ENCODE measurements at regions not wholly inside any gene's neighbourhood (a gene's known extent, or its start where the extent isn't known, plus 50 kb on each side); places are given as distances from the start of the nearest gene placed in this dataset.

DNA sequence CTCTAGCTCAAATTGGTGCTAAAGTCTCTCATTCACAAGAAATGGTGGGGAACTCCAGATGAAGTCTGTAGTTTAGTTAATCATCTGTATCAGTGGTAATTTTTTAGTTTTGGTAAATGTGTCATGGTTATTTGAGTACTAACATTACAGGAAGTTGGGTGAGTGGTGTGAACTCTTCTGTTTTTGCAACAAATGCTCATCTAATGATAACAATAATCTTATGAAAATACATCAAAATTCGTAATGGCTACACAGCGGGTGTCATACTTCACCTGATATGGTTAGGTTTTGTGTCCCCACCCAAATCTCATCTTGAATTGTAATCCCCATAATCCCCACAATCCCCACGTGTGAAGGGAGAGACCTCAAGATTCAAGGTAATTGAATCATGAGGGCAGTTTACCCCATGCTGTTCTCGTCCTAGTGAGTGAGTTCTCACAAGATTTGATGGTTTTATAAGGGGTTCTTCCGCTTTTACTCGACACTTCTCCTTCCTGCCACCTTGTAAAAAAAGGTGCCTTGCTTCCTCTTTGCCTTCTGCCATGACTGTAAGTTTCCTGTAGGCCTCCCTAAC is 209.3 kb upstream of the FOXN3 start:
- DNase-seq: peak in 2 of 3 experiments; percentile 18 to 42
- peak overlapping the region; percentile 19 to 39 for H3K4me3 Mint-ChIP-seq

DNA sequence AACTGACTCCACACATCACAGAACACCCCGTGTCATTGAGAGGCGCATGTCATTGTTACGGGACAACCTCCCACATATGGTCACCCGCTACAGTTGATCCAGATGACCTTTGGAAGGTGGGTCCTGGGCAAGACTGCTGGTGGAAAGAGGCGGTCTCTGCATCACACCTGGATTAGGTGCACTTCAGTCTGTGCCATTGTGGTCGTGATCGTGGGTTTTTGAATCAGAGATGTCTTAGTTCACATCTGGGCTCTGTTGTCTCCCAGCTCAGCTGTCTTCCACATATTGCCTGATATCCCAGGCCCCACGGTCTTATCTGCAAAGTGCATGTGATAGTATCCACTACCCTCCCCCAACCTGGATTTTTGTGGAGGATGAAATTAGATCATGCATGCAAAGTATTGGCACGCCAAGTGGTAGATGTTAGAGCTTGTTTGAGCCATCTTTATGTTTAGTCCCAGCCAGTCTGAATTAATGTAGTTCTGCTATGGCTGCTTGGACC is 208.7 kb upstream of the FOXN3 start:
- Mint-ChIP-seq H3K36me3 (ENCODE audit: insufficient read depth) (peaks cover 9% of the 10 kb centered on the region), H3K27ac (peak overlapping the region; percentile 57 to 93), H3K27me3 (no peaks in the 10 kb centered on the region), H3K9me3 (peaks cover 0 to 7% of the 10 kb centered on the region in 2 donors), H3K4me1 (ENCODE audit: low read depth in 2 of 2) (peaks cover 39 to 54% of the 10 kb centered on the region in 2 donors), H3K4me3 (peak overlapping the region; percentile 19 to 39)
- DNase-seq (no peak), ATAC-seq (replicated peaks) (no peak)

More for the DNA sequence above, 209.3 kb upstream of the FOXN3 start:
- H3K27me3 Mint-ChIP-seq: no peaks in the 10 kb centered on the region
- peak overlapping the region; percentile 57 to 93 for H3K27ac Mint-ChIP-seq
- peaks cover 39 to 52% of the 10 kb centered on the region in 2 donors for H3K4me1 Mint-ChIP-seq (ENCODE audit: low read depth in 2 of 2)
- H3K9me3 Mint-ChIP-seq: peaks cover 0 to 7% of the 10 kb centered on the region in 2 donors
- peaks cover 6% of the 10 kb centered on the region for H3K36me3 Mint-ChIP-seq (ENCODE audit: insufficient read depth)
- ATAC-seq (replicated peaks): peak; percentile 82

DNA sequence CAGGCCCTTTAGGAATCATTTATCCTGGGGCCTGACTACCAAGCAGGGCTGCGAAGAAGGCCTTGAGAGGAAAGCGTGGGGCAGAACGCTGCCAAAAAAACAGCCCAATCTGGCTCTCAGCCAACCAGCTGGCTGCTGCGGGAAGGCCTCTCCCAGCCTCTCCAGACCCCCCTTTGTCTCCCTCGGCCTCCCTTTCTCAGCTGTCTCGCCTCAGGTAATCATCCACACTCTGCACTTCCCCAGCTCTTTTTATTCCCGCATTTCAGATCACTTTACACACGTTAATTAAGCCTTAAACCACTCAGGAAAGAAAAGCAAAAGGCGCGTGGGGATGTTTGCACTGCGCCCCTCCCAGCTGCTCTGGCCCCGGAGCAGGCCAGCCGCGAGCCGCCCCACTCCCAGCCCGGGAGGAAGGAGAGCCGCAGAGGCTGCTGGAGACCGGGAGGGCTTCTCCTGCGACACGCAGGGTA is 208.2 kb upstream of the FOXN3 start:
- DNase-seq (no peak), ATAC-seq (replicated peaks) (no peak)
- Mint-ChIP-seq H3K9me3 (peaks cover 0 to 7% of the 10 kb centered on the region in 2 donors), H3K4me1 (ENCODE audit: low read depth in 2 of 2) (peaks cover 43 to 57% of the 10 kb centered on the region in 2 donors), H3K4me3 (no peak overlapping the region), H3K36me3 (ENCODE audit: insufficient read depth) (peaks cover 9% of the 10 kb centered on the region), H3K27ac (peak overlapping the region; percentile 28 to 57), H3K27me3 (no peaks in the 10 kb centered on the region)

DNA sequence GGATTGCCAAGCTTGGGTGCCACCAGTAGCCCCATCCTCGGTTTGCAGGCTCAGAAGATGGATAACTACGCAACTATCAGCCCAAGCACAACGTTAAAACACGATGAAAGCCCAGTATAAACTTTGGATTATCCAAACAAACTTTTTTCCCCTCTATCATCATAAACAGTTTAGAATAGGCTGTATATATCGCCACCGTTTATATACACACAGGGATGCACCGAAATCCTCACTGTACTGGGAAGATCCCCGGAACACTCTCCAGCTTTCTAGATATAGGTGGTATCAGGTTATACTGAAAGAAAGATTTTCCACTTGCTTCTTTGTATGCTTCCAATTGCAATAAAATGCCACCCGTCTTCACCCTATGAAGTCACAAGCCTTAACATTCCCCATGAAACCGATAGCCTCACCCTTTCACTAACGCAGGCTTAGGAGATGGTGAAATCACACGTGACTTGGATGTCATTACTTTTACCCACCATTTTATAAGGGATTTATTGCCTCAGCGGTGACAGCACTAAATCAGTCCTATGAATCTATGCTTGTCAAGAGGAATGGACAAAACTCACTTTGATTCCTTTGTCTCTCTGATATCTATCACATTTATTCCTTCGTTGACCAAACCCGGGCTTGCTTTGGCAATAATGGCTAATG is 207.6 kb upstream of the FOXN3 start:
- ATAC-seq (replicated peaks): no peak
- no peak for DNase-seq
- Mint-ChIP-seq H3K9me3 (peaks cover 0 to 7% of the 10 kb centered on the region in 2 donors), H3K27me3 (no peaks in the 10 kb centered on the region), H3K4me1 (ENCODE audit: low read depth in 2 of 2) (peaks cover 41 to 55% of the 10 kb centered on the region in 2 donors), H3K4me3 (peak overlapping the region in 1 of 2 donors; percentile 6), H3K36me3 (ENCODE audit: insufficient read depth) (peaks cover 6% of the 10 kb centered on the region), H3K27ac (peak overlapping the region in 1 of 2 donors; percentile 57)

DNA sequence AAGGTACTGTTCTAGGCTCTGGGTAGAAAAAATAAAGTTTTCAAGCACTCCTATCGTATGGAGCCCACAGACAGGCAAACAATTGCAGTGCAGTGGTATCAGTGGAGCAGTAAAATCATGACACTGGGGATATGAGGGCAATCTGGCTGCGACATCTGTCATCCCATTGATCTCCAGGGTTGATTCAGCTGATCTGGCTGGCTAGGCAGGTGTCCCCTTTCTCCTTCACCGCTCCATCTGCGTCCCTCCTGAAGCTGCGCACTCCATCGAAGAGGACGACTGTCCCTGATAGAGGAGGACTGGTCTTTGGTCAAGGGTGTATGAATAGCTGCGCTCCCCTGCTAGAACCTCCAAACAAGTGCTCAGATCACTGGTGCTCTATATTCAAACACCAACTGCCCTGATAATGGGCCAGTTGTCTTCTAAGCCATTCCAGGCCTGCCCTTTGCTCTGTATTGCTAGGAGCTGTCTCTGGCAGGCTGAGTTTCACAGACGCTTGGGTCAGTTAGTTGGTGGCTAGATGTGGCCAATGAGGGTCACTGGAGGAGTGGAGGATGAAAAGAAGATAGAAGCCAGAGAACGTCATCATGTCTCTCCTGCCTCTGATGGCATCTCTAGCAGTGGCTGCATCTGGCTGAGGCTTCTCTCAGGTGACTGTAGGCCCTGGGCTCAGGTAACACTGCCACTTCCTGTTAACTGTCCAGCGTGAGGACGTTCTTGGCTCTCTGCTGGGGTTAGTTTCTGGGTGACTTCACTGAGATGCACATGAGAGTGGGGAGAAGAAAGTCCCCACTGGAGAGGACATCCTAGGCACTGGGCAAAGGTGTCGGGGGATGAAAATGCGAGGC is 205.0 kb upstream of the FOXN3 start:
- Mint-ChIP-seq H3K9me3 (peaks cover 0 to 4% of the 10 kb centered on the region in 2 donors), H3K27me3 (no peaks in the 10 kb centered on the region), H3K4me3 (peak overlapping the region in 1 of 2 donors; percentile 17), H3K36me3 (ENCODE audit: insufficient read depth) (peaks cover 25% of the 10 kb centered on the region), H3K4me1 (ENCODE audit: low read depth in 2 of 2) (peaks cover 38 to 54% of the 10 kb centered on the region in 2 donors), H3K27ac (peak overlapping the region; percentile 95 to 98)
- ATAC-seq (replicated peaks) (no peak), DNase-seq (no peak)

DNA sequence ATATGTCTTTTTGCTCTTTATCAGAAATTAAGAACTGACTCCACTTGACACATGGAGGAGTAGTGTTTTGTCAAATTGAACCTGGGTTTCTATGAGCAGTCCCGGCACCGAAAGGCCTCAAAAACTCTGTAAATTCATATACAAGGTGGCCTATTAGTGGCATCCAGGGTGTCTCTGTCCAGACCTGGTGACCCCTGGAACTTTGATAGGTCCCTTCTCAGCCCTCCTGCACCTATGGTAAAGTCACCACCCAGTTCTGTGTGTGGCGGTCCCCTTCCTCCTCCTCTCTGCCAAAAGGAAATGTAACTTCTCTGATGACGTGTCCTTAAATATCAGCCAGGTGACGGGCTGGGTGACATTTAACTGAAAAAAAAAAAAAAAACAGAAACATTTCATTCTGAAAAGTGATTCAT is 204.0 kb upstream of the FOXN3 start:
- ATAC-seq (replicated peaks) (peak; percentile 26), DNase-seq (peak; percentile 37 to 42 (median 39))
- H3K9me3 Mint-ChIP-seq: peaks cover 0 to 1% of the 10 kb centered on the region in 2 donors
- H3K27ac Mint-ChIP-seq: peak overlapping the region; percentile 95 to 98
- H3K4me1 Mint-ChIP-seq (ENCODE audit: low read depth in 2 of 2): peaks cover 40 to 51% of the 10 kb centered on the region in 2 donors
- H3K36me3 Mint-ChIP-seq (ENCODE audit: insufficient read depth): peaks cover 31% of the 10 kb centered on the region
- H3K4me3 Mint-ChIP-seq: peak overlapping the region; percentile 83 to 92
- H3K27me3 Mint-ChIP-seq: no peaks in the 10 kb centered on the region

DNA sequence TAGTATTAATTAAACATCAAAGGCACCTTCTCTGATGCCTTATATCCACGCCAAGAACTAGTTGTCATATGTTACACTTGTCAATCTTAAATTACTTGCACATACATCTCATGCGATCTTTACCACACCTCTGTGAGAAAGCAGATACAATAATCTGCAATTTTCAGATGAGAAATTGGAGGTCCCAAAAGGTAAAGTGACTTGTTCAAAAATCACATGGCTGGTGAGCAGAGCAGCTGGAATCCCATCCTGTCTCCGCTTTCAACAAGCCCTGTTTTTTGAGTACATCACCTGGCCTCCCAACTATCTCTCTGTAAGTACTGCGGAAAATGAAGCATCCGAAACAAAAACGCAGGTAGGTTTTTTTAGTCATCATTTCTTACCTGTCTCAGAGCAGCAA is 203.4 kb upstream of the FOXN3 start:
- peak overlapping the region; percentile 83 to 92 for H3K4me3 Mint-ChIP-seq
- ATAC-seq (replicated peaks): no peak
- H3K36me3 Mint-ChIP-seq (ENCODE audit: insufficient read depth): peaks cover 31% of the 10 kb centered on the region
- peaks cover 0 to 1% of the 10 kb centered on the region in 2 donors for H3K9me3 Mint-ChIP-seq
- peaks cover 41 to 51% of the 10 kb centered on the region in 2 donors for H3K4me1 Mint-ChIP-seq (ENCODE audit: low read depth in 2 of 2)
- H3K27me3 Mint-ChIP-seq: no peaks in the 10 kb centered on the region
- H3K27ac Mint-ChIP-seq: peak overlapping the region; percentile 95 to 98
- DNase-seq: no peak

DNA sequence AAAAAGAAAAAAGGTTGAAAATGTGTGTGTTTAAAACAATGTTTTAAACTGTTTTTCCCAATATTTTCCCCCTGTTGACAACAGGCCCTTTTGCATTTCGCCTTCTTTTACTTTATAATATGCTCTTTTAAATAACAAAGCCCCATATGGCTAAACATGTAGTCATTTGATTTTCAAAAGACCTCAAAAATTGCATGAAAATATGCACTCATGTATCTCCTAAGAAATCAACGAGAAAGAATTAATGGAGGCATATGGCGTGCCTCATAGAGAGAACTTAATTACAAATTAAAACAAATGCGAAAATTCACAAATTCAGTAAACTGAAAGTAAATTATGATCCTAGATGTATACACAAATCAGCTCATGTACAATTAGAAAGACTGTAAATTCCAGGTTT is 202.6 kb upstream of the FOXN3 start:
- no peaks in the 10 kb centered on the region for H3K27me3 Mint-ChIP-seq
- peaks cover 47 to 53% of the 10 kb centered on the region in 2 donors for H3K4me1 Mint-ChIP-seq (ENCODE audit: low read depth in 2 of 2)
- peaks cover 31% of the 10 kb centered on the region for H3K36me3 Mint-ChIP-seq (ENCODE audit: insufficient read depth)
- peak overlapping the region; percentile 83 to 92 for H3K4me3 Mint-ChIP-seq
- DNase-seq (no peak), ATAC-seq (replicated peaks) (no peak)
- no peaks in the 10 kb centered on the region for H3K9me3 Mint-ChIP-seq
- peak overlapping the region; percentile 95 to 98 for H3K27ac Mint-ChIP-seq

DNA sequence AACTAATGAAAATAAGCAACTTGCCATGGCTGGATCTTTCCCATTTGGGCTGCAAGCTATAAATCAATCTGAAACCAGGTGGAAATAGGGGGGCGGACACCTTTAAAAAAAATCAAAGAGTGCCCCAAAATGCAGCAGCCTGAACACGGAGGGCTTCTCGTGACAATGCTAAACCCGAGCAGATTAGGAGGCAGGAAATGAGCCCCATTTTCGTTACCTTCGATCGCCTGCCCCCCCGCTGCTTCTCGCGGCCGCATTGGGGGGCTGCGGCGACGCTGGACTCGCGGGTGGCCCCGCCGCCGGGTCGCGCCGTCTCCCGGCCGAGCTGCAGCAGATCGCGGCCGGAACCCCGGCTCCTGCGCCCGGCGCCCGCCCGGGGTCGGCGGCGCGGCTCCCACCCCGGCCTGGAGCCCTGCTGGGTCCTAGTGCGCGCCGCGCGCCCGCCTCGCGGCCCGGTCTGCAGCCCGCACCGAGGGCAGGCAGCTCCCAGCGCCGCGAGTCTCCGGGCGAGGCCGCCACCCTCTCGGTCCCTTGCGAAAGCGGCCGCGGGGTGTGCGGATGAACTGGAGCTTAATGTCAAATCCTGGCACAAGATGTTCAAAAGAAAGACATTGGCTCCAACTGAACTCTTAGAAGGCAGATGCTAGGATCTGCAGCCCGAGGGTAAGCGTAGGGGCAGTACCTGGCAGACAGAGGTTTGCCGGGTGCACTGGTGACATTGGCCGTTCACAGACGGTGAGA is 201.9 kb upstream of the FOXN3 start:
- peaks cover 51 to 59% of the 10 kb centered on the region in 2 donors for H3K4me1 Mint-ChIP-seq (ENCODE audit: low read depth in 2 of 2)
- peak; percentile 60 to 64 (median 62) for DNase-seq
- ATAC-seq (replicated peaks): peak; percentile 52
- peak overlapping the region; percentile 95 to 98 for H3K27ac Mint-ChIP-seq
- H3K9me3 Mint-ChIP-seq: no peaks in the 10 kb centered on the region
- no peaks in the 10 kb centered on the region for H3K27me3 Mint-ChIP-seq
- H3K36me3 Mint-ChIP-seq (ENCODE audit: insufficient read depth): peaks cover 31% of the 10 kb centered on the region
- H3K4me3 Mint-ChIP-seq: peak overlapping the region; percentile 90 to 92

DNA sequence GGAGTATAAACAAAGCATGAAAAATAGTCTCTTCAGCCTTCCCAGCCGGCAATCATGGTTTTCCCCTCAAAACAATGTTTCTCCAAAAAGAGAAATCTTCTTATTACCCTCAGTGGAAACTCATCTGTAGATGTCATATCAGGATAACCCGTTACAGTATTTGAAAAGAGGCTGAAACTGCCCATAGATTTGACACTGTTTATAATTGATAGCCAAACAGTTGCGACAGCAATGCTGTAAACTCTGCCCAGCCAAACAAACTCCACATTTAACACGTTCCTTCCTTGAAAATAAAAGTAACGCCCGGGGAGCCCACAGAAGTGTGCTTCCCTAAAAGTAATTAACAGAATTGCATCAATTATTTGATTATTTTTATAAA is 201.3 kb upstream of the FOXN3 start:
- peak in 1 of 3 experiments; percentile 18 for DNase-seq
- Mint-ChIP-seq H3K9me3 (no peaks in the 10 kb centered on the region), H3K27ac (peak overlapping the region; percentile 95 to 98), H3K36me3 (ENCODE audit: insufficient read depth) (peaks cover 31% of the 10 kb centered on the region), H3K4me1 (ENCODE audit: low read depth in 2 of 2) (peaks cover 57 to 66% of the 10 kb centered on the region in 2 donors), H3K4me3 (peak overlapping the region; percentile 90 to 92), H3K27me3 (no peaks in the 10 kb centered on the region)
- peak; percentile 8 for ATAC-seq (replicated peaks)

DNA sequence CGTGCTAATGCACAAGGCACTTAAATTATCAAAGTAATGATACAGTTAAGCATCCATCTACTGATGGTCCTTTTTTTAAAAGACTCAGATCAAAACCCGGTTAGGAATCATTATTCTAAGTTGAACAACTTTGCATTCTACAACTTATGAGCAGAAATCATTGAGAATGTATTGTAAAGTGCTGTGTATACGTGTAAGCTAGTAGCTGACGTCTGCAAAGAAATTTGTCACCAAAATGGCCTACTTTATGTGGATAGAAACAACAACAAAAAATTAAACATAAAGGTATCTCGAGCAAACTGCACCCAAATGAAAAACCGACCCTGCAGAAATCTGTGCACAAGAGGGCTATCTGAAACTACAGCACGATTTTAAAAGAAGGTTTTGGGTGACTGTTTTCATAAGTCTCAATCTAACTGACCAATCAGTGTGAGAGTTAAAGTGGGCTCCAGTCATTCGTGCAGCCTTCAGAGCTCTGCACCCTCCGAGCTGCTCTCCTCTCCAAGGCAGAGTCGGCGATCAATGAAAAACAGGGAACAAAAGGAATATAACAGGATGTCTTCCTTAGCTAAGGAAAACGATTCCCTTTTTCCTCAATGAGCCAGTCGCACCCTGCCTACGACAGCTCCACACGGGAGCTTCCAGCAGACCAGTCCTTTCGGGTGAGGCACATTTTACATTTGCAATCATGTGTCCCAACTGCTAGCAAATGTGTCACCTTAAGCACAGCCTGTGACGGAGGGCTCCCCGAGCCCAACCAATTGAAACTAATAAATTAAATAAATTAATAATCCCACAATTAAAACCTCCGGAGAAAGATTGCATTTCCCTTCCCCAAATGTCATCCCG is 200.7 kb upstream of the FOXN3 start:
- Mint-ChIP-seq H3K27me3 (no peaks in the 10 kb centered on the region), H3K9me3 (no peaks in the 10 kb centered on the region), H3K4me1 (ENCODE audit: low read depth in 2 of 2) (peaks cover 60 to 70% of the 10 kb centered on the region in 2 donors), H3K27ac (peak overlapping the region; percentile 95 to 98), H3K4me3 (peak overlapping the region; percentile 90 to 92), H3K36me3 (ENCODE audit: insufficient read depth) (peaks cover 34% of the 10 kb centered on the region)
- peak; percentile 43 to 51 (median 45) for DNase-seq
- ATAC-seq (replicated peaks): peak; percentile 14

DNA sequence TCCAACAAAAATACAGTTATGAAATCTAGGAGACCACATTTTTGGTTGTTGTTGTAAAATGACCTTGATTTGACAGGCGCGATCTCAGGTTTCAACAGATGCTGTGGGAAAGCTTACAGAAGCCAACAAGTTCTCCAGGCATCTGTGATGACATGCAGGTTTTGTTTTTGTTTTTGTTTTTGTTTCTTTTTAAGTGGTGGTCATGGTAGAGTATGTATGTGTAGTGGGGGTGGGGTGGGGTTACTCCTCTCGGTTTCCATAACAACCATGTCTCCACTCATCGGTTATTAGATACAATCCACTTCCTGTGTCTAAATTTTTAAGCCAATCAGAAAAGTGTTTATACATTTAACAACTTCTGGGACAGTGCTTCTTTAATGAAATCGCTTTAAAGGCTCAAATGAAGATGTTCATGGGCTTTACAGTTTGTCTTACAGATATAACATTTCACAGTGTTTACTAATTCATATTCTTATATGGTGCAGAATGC is 199.9 kb upstream of the FOXN3 start:
- ATAC-seq (replicated peaks) (peak; percentile 68), DNase-seq (peak; percentile 47 to 66 (median 64))

More for the DNA sequence above, 199.9 kb upstream of the FOXN3 start:
- H3K4me3 Mint-ChIP-seq: peak overlapping the region; percentile 90 to 92
- H3K4me1 Mint-ChIP-seq (ENCODE audit: low read depth in 2 of 2): peaks cover 58 to 65% of the 10 kb centered on the region in 2 donors
- H3K9me3 Mint-ChIP-seq: no peaks in the 10 kb centered on the region
- peaks cover 35% of the 10 kb centered on the region for H3K36me3 Mint-ChIP-seq (ENCODE audit: insufficient read depth)
- no peaks in the 10 kb centered on the region for H3K27me3 Mint-ChIP-seq
- peak overlapping the region; percentile 95 to 98 for H3K27ac Mint-ChIP-seq

All from effector memory CD8-positive, alpha-beta T cell (primary cell).